WTC11 (cell line): ENCODE measurements at regions not wholly inside any gene's neighbourhood (a gene's known extent, or its start where the extent isn't known, plus 50 kb on each side); places are given as distances from the start of the nearest gene placed in this dataset.

ENCODE experiments used
- CREM ChIP-seq: sonication (generic); formaldehyde crosslinking; IDR thresholded peaks from 2 replicates; pipeline ENCODE4 v1.8.1; 2022; ENCODE audit warnings: mild to moderate bottlenecking, missing genetic modification reagents, moderate library complexity
- CTCF ChIP-seq: fragments of 200-600 bp; IDR thresholded peaks from 2 replicates; pipeline ENCODE4 v1.8.0; 2022; ENCODE audit warnings: antibody characterized with exemption
- FOXK1 ChIP-seq: sonication (generic); formaldehyde crosslinking; IDR thresholded peaks from 2 replicates; pipeline ENCODE4 v1.8.0; 2022; ENCODE audit warnings: mild to moderate bottlenecking, moderate library complexity, missing genetic modification reagents
- GRHL2 ChIP-seq: fragments of 250-450 bp; sonication (Bioruptor Pico); IDR thresholded peaks from 2 replicates; pipeline ENCODE4 v1.8.0; 2022; ENCODE audit warnings: mild to moderate bottlenecking, moderate library complexity; ENCODE audit not compliant: insufficient replicate concordance, severe bottlenecking
- JUN ChIP-seq: sonication (generic); formaldehyde crosslinking; IDR thresholded peaks from 2 replicates; pipeline ENCODE4 v1.8.0; 2023; ENCODE audit warnings: mild to moderate bottlenecking, missing genetic modification reagents
- MAX ChIP-seq: sonication (generic); formaldehyde crosslinking; IDR thresholded peaks from 2 replicates; pipeline ENCODE4 v1.8.0; 2022; ENCODE audit warnings: mild to moderate bottlenecking, missing genetic modification reagents
- NR1H2 ChIP-seq: sonication (generic); formaldehyde crosslinking; IDR thresholded peaks from 2 replicates; pipeline ENCODE4 v1.9.0; 2021; ENCODE audit warnings: mild to moderate bottlenecking, moderate library complexity, missing genetic modification reagents
- NR2C2 ChIP-seq: sonication (generic); formaldehyde crosslinking; IDR thresholded peaks from 2 replicates; pipeline ENCODE4 v1.8.0; 2022; ENCODE audit warnings: mild to moderate bottlenecking, missing genetic modification reagents
- RORB ChIP-seq: fragments of 250-450 bp; sonication (Bioruptor Pico); IDR thresholded peaks from 2 replicates; pipeline ENCODE4 v1.9.0; 2021; ENCODE audit warnings: mild to moderate bottlenecking
- SP1 ChIP-seq: sonication (generic); formaldehyde crosslinking; conservative IDR thresholded peaks from 2 replicates; pipeline ENCODE4 v1.8.1; 2022; ENCODE audit warnings: missing genetic modification reagents
- TCF7 ChIP-seq: sonication (generic); formaldehyde crosslinking; IDR thresholded peaks from 2 replicates; pipeline ENCODE4 v1.8.0; 2022; ENCODE audit warnings: mild to moderate bottlenecking, low read depth, missing genetic modification reagents, moderate library complexity
- ZNF121 ChIP-seq: sonication (generic); formaldehyde crosslinking; IDR thresholded peaks from 2 replicates; pipeline ENCODE4 v1.8.0; 2023; ENCODE audit warnings: missing genetic modification reagents
- ZNF425 ChIP-seq: fragments of 250-450 bp; sonication (Bioruptor Pico); conservative IDR thresholded peaks from 2 replicates; pipeline ENCODE4 v1.9.0; 2021; ENCODE audit warnings: mild to moderate bottlenecking

- TF ChIP-seq GRHL2 (CRISPR knock-in tag) (no peak), MAX (CRISPR knock-in tag) (no peak), CREM (no peak), NR1H2 (CRISPR knock-in tag) (no peak), ZNF425 (no peak), SP1 (CRISPR knock-in tag) (no peak), NR2C2 (CRISPR knock-in tag) (no peak), FOXK1 (CRISPR knock-in tag) (no peak), CTCF (no peak), RORB (no peak), TCF7 (CRISPR knock-in tag) (no peak), ZNF121 (CRISPR knock-in tag) (no peak), JUN (CRISPR knock-in tag) (no peak)
These were observed 99.9 kb upstream of the MAOA start for GRCh38 chrX:43556207-43556606.
